NCI-H748 (cell line): ENCODE measurements at regions not wholly inside any gene's neighbourhood (a gene's known extent, or its start where the extent isn't known, plus 50 kb on each side); places are given as distances from the start of the nearest gene placed in this dataset.
"Not testable (repeated sequence)": the region's sequence is repeated elsewhere in the genome, so short reads cannot be mapped to it uniquely, and the experiment has no call there.

Experiments used
- DNase-seq: peaks from one replicate; lab custom pipeline; 2025; ENCODE audit not compliant: unreplicated experiment; lab: John Stamatoyannopoulos, UW

DNA sequence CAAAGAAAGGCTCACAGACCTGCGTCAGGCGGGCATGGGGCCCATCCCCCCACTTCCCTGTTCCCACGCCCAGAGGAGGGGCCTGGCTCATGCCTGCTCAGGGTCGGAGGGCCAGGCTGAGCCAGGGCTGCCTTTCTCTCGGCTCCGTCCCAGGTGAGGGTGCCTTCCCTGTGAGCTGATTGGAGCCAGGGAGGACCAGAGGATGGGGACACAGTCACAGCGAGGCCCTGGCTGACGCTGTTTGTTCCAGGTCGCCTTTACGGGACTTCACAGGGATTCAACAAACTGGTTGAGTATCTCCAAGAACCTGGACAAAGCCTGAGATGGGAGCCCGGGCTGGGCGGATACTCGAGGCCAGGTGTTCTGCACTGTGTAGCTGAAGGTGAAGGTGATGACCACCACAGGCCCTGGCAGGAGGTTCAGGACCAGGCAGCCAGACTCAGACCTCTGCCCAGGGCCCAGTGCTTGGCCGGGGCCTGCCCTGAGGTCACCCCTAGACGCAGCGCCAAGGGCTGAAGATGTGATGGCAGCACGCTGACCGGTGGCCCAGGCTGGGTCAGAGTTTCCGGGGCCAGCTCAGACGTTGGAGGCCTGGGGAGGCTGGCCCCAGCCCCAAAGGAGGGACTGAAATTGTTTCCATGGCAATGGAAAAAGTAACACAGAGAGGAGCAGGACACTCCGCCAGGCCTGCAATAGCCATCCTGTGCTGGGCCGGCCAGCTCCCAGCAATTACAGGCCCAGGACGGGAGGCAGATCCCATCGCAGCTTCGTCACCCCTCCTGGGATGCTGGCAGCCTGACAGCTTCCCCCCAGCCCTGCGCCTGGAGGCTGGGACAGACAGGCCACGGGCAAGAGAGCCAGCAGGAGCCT is 65.3 kb upstream of the ADAMTS2 start:
- DNase-seq = no peak

DNA sequence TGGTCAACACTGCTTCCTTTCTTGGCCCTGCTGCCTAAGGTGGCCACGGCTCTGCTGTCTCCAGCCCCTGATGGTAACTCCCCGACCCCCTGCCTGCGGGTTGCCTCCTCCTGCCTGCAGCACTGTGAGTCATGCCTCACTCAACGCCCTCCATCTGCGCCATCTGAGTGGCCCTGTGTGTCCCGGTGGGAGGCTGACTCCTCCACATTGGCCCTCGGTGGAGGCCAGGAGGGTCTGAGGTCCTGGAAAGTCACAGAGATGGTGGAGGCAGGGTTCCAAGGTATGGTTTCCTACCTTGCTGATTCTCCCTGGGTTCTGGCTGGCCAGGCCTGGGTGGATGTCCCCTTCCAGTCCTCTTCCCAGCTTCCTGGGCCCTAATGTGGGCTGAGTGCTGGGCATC is 64.5 kb upstream of the ADAMTS2 start:
- no peak for DNase-seq

DNA sequence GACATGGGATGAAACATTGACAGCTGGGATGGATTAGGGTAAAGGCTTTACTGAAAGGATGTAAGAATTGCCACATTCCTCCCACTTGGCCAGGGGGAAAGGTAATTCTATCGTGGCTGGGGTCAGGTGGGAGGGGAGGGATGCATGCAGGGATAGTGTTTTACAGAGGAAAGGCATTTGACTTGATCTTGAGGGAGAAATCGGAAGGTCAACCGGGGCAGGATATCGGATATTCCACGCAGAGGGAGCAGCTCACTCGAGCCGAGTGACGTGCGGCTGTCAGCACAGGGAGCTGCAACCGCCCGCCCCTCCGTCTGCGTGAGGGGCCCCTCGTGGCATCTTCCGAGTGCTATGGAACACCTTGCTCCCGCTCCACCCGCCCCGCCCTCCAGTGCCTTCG is 63.4 kb upstream of the ADAMTS2 start:
- DNase-seq = no peak

DNA sequence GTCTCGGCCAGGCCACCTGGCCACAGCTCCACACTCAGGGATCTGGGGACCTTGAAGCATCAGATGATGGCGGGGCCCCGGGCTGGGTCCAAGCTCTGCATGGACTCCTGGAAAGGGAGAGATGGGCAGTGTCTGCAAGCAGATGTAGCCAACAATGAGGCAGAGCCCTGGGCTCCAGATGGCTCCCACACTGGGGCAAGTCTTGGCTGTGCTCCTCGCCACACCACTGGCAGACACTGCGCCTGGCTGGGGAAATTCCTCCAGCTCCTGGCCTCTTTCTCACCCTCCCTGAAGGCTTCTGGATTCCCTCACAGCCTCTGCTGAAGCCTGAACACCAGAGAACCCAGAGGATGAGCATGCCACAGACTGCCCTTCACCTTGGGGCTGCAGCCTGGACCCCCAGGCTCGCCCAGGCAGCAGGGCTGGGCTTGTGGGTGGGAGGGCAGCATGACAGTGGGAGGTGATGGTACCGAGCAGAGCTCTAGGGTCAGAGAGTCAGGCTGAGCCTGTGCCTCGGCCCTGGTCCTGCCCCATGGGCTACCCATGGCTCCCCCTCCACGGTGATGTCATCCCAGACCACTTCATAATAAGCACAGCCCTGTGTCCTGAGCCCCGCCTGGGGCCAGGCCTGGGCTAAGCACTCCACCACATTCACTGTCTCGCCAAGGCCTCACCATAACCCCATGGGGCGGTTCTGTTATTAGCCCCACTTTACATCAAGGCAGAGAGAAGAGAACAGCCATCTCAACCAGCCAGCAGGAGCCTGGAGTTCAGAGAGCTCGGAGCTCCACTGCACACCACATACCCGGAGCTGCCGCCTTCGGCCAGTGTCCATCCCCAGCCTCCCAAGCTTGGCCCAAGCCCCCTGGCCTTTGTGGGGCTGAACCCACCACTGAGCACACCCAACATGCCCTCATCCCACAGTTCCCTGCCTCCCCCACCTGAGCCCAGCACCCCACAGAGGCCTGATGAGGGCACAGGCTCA is 62.2 kb upstream of the ADAMTS2 start:
- DNase-seq = no peak

DNA sequence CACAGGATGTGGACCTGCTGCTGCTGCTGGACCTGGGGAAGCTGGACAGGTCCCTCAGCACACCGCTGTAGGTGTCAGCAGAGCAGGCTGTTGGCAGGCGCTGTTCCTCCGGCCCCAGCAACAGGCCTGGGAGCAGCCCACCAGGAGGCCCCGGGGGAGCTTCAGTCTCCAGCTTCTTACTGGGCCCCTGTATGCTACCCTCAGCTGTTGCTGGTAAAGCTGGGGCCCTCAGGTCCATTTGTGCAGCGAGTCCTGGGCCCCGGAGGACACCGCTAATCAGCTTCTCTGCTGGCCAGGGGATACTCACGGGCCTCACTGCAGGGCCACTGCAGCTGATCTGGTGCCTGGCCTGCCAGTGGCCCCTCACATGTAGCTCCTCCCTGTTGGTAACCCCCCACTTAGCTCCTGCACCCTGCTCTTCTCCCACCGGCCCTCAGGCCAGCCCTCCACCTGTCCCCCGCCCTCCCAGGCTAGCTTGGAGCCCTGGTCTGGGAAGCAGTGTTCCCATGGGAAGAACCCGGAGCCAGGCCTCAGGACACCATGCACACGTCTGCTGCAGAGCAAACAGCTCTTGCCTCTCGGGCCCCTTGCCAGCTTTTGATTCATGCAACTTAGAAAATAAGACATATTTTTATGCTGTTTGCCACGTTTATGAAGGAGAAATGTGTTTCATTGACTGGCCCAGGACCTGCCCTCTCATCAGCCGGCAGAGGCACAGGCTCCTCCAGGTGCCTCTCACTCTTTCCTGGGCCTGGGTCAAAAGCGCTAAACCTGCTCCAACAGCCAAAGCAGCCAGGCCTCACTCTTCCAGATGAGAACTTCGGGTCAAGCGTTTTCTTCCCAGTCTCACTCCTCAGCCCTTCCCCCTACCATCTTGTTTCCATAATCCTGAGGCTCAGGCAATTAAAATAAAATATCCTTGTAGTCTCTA is 61.0 kb upstream of the ADAMTS2 start:
- no peak for DNase-seq

DNA sequence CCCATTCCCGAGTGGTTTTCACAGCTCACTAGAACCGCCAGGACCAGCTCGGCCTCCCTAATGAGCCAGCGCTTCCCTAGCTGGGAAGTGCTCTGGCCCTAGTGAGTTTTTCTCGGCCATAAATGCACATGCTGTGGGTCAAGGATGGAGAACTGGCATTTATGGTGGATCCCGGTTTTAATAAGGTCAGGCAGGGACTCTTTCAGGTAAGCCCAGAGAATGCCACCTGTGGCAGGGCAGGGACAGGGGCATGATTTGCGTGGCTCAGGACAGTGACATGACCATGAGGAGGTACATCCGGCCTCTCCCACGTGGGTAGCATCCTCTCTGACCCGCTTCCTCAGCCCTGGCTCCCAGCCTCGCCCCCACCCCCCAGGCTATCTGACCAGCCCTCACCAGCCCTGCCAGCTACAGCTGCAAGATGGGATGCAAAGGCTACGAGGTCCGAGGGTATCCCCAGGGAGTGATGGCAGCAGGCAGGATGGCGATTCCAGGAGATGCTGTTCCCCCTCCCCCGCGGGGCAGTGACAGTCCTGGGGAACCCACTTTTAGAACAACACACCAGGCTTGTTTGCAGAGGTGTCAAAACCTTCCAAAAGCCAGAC is 60.3 kb upstream of the ADAMTS2 start:
- DNase-seq = no peak

DNA sequence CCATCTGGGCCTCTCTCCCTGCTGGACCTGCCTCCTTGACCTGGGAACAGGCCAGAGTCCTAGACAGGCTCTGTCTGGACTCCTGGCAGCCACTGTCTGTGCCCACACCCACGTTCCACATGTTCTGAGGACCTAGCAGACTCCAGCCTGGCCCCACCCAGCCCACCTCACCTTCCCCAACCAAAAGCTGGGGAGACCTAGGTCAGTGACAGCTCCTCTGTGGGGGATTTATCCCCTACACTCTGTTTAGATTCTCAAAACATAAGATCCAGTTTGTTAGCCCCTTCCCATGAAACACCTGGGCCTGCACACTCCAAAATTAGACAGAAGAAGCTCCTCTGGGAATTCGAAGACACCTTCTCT is 59.8 kb upstream of the ADAMTS2 start:
- no peak for DNase-seq

DNA sequence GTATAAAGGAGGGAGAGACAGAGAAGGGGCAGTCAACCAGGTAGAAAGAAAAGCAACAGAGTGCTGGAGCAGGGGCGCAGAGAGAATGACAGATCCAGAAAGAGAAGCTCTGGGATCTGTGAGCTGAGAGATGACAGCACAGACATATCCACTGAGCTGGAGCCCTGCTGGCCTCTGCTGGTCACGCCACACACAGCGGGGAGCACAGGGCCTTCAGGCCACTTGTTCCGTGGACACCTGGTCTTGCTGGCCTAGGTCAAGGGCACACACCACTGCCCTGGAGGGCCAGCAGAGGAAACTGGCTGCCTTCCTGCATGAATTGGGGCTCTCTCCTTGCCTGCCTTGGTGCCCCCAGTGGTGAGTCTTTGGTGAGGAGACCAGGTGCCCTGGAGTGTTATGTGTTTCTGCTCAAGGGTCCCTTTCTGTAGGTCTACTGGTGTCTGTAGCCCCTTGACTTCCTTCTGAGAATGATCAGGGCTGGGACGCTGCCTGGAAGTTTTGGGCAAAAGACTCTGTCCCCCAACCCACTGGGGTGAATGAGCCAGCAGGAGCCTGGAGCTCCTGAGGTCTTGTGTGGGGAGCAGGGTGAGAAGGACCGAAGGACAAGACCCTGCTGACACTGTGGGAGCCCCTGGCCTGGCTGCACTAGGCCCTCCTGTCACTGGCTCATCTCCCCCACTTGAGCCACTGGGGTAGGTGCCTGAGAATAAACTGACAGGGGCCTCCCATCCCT is 59.2 kb upstream of the ADAMTS2 start:
- DNase-seq = no peak

DNA sequence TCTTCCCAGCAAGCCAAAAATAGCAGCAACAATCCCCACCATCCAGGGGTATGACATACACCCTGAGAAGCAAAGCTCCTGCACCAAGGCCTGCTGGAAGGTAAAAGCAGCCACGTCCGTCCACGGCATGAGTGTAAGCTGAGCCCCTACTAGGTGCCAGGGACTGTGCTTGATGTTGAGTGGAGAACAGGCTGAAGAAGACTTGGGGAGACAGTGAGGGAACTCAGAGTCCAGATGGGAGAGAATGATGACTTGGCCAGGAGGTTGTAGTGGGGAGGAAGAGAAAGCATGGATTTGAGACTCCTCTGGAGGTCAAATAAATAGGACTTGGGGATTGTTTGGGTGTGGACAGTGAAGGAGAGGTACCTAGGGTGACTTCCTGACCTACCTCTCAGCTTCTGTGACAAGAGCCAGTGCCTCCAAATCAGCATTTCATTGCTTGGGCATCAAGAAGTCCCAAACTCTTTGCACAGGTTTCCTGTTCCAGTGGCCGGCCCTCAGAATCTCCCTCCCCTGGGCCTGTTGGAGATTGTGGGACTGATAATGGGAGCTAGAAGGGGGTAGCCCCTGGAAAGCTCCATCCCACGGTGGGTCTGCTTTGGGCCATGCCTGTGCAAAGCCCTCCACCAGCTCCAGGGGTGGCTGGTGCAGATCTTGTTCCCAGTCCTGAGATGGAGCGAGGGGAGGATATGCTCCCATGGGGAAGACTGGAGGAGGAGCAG is 58.3 kb upstream of the ADAMTS2 start:
- no peak for DNase-seq

DNA sequence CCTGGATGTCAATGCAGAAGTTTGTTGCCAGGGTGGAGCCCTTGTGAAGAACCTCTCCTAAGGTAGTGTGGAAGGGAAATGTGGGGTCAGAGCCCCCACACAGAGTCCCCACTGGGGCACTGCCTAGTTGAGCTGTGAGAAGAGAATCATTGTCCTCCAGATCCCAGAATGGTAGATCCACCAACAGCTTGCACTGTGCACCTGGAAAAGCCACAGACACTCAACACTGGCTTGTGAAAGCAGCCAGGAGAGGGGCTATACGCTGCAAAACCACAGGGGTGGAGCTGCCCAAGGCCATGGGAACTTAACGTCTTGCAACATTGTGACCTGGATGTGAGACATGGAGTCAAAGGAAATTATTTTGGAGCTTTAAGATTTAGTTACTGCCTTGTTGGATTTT is 55.2 kb upstream of the ADAMTS2 start:
- not testable (repeated sequence) for DNase-seq

DNA sequence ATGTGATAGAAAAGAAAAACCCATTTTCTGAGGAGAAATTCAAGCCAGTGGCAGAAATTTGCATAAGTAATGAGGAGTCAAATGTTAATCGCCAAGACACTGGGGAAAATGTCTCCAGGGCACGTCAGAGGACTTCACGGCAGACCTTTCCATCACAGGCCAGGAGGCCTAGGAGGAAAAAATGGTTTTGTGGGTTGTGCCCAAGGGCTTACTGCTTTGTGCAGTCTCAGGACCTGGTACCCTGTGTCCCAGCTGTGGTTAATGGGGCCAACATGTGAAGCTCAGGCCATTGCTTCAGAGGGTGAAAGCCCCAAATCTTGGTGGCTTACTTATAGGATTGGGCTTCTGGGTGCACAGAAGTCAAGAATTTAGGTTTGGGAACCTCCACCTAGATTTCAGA is 54.8 kb upstream of the ADAMTS2 start:
- DNase-seq = no peak

DNA sequence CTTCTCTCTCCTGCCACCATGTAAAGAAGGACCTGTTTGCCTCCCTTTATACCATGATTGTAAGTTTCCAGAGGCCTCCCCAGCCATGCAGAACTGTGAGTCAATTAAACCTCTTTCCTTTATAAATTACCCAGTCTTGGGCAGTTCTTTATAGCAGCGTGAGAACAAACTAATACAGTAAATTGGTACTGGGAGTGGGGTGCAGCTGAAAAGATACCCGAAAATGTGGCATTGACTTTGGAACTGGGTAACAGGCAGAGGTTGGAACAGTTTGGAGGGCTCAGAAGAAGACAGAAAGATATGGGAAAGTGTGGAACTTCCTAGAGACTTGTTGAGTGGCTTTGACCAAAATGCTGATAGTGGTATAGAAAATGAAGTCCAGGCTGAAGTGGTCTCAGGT is 54.1 kb upstream of the ADAMTS2 start:
- DNase-seq = not testable (repeated sequence)

DNA sequence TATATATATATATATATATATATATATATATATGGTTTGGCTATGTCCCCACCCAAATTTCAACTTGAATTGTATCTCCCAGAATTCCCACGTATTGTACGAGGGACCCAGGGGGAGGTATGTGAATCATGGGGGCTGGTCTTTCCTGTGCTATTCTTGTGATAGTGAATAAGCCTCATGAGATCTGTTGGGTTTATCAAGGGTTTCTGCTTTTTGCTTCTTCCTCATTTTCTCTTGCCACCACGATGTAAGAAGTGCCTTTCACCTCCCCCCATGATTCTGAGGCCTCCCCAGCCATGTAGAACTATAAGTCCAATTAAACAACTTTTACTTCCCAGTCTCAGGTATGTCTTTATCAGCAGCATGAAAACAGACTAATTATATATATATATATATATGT is 52.3 kb upstream of the ADAMTS2 start:
- no peak for DNase-seq
